ENCODE measurements at regions not wholly inside any gene's neighbourhood (a gene's known extent, or its start where the extent isn't known, plus 50 kb on each side); places are given as distances from the start of the nearest gene placed in this dataset.

DNA sequence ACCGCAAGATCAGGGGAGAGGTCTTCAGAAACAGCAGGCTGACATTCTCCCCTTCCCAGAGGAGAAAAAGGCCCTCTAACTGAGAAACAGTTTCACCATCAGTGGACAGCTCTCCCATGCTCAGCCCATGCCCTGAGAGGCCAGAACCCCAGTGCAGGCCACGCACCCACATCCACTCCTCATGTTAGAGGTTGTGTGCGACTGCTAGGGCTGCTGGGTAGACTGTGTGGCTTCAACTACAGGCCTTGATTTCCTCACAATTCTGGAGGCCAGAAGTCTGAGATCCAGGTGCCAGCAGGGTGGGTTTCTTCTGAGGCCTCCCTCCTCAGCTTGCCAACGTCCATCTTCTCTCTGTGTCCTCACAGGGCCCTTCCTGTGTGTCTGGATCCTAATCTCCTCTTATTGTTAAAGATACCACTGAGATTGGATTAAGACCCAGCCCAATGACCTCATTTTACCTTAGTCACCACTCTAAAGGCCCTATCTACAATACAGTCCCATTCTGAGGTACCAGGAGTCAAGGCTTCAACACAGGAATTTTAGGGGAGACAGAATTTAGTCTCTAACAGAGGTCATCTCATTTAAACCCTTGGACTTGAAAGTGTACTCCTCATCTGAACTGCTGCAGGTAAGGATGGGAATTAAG lies 67.7 kb upstream of the CD93 start (continued):
- TF ChIP-seq ERF (CRISPR knock-in tag; IDR thresholded peaks at IDR 0.05) (no peak), ETV1 (tag; conservative IDR thresholded peaks at IDR 0.05; ENCODE audit: low read depth) (0 out of 2 replicates have a peak, but pooled peaks have one; percentile 26), ARID2 (IDR thresholded peaks at IDR 0.05) (no peak), MAZ (CRISPR knock-in tag; conservative IDR thresholded peaks at IDR 0.05 in 1 of 2, IDR thresholded peaks at IDR 0.05 in 1 of 2) (0 out of 4 replicates have a peak, but pooled peaks of 1 of the 2 experiments have one; percentile 15), DNMT1 (IDR thresholded peaks at IDR 0.05) (no peak), GATAD2B (IDR thresholded peaks at IDR 0.05; ENCODE audit: borderline replicate concordance) (no peak), ZKSCAN8 (CRISPR knock-in tag; IDR thresholded peaks at IDR 0.05) (0 out of 2 replicates have a peak, but pooled peaks have one; percentile 52), MAFK (IDR thresholded peaks at IDR 0.05; ENCODE audit: low read length) (0 out of 2 replicates have a peak, but pooled peaks have one; percentile 14), BMI1 (IDR thresholded peaks at IDR 0.05; ENCODE audit: low read length) (no peak)
- TF ChIP-seq, protein P1, sequence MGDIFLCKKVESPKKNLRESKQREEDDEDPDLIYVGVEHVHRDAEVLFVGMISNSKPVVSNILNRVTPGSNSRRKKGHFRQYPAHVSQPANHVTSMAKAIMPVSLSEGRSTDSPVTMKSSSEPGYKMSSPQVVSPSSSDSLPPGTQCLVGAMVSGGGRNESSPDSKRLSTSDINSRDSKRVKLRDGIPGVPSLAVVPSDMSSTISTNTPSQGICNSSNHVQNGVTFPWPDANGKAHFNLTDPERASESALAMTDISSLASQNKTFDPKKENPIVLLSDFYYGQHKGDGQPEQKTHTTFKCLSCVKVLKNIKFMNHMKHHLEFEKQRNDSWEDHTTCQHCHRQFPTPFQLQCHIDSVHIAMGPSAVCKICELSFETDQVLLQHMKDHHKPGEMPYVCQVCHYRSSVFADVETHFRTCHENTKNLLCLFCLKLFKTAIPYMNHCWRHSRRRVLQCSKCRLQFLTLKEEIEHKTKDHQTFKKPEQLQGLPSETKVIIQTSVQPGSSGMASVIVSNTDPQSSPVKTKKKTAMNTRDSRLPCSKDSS (IDR thresholded peaks at IDR 0.05; ENCODE audit: low read depth, partially characterized antibody): no peak
- TF ChIP-seq, protein P2, sequence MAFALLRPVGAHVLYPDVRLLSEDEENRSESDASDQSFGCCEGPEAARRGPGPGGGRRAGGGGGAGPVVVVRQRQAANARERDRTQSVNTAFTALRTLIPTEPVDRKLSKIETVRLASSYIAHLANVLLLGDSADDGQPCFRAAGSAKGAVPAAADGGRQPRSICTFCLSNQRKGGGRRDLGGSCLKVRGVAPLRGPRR (CRISPR knock-in tag; IDR thresholded peaks at IDR 0.05): no peak
- TF ChIP-seq, protein P3, sequence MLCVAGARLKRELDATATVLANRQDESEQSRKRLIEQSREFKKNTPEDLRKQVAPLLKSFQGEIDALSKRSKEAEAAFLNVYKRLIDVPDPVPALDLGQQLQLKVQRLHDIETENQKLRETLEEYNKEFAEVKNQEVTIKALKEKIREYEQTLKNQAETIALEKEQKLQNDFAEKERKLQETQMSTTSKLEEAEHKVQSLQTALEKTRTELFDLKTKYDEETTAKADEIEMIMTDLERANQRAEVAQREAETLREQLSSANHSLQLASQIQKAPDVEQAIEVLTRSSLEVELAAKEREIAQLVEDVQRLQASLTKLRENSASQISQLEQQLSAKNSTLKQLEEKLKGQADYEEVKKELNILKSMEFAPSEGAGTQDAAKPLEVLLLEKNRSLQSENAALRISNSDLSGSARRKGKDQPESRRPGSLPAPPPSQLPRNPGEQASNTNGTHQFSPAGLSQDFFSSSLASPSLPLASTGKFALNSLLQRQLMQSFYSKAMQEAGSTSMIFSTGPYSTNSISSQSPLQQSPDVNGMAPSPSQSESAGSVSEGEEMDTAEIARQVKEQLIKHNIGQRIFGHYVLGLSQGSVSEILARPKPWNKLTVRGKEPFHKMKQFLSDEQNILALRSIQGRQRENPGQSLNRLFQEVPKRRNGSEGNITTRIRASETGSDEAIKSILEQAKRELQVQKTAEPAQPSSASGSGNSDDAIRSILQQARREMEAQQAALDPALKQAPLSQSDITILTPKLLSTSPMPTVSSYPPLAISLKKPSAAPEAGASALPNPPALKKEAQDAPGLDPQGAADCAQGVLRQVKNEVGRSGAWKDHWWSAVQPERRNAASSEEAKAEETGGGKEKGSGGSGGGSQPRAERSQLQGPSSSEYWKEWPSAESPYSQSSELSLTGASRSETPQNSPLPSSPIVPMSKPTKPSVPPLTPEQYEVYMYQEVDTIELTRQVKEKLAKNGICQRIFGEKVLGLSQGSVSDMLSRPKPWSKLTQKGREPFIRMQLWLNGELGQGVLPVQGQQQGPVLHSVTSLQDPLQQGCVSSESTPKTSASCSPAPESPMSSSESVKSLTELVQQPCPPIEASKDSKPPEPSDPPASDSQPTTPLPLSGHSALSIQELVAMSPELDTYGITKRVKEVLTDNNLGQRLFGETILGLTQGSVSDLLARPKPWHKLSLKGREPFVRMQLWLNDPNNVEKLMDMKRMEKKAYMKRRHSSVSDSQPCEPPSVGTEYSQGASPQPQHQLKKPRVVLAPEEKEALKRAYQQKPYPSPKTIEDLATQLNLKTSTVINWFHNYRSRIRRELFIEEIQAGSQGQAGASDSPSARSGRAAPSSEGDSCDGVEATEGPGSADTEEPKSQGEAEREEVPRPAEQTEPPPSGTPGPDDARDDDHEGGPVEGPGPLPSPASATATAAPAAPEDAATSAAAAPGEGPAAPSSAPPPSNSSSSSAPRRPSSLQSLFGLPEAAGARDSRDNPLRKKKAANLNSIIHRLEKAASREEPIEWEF (CRISPR knock-in tag; IDR thresholded peaks at IDR 0.05): no peak
- TF ChIP-seq, protein P4, sequence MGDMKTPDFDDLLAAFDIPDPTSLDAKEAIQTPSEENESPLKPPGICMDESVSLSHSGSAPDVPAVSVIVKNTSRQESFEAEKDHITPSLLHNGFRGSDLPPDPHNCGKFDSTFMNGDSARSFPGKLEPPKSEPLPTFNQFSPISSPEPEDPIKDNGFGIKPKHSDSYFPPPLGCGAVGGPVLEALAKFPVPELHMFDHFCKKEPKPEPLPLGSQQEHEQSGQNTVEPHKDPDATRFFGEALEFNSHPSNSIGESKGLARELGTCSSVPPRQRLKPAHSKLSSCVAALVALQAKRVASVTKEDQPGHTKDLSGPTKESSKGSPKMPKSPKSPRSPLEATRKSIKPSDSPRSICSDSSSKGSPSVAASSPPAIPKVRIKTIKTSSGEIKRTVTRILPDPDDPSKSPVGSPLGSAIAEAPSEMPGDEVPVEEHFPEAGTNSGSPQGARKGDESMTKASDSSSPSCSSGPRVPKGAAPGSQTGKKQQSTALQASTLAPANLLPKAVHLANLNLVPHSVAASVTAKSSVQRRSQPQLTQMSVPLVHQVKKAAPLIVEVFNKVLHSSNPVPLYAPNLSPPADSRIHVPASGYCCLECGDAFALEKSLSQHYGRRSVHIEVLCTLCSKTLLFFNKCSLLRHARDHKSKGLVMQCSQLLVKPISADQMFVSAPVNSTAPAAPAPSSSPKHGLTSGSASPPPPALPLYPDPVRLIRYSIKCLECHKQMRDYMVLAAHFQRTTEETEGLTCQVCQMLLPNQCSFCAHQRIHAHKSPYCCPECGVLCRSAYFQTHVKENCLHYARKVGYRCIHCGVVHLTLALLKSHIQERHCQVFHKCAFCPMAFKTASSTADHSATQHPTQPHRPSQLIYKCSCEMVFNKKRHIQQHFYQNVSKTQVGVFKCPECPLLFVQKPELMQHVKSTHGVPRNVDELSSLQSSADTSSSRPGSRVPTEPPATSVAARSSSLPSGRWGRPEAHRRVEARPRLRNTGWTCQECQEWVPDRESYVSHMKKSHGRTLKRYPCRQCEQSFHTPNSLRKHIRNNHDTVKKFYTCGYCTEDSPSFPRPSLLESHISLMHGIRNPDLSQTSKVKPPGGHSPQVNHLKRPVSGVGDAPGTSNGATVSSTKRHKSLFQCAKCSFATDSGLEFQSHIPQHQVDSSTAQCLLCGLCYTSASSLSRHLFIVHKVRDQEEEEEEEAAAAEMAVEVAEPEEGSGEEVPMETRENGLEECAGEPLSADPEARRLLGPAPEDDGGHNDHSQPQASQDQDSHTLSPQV (IDR thresholded peaks at IDR 0.05): peak; percentile 82
- TF ChIP-seq, protein P5, sequence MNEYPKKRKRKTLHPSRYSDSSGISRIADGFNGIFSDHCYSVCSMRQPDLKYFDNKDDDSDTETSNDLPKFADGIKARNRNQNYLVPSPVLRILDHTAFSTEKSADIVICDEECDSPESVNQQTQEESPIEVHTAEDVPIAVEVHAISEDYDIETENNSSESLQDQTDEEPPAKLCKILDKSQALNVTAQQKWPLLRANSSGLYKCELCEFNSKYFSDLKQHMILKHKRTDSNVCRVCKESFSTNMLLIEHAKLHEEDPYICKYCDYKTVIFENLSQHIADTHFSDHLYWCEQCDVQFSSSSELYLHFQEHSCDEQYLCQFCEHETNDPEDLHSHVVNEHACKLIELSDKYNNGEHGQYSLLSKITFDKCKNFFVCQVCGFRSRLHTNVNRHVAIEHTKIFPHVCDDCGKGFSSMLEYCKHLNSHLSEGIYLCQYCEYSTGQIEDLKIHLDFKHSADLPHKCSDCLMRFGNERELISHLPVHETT (CRISPR knock-in tag; conservative IDR thresholded peaks at IDR 0.05 in 1 of 2, IDR thresholded peaks at IDR 0.05 in 1 of 2): 0 out of 4 replicates have a peak, but pooled peaks of 1 of the 2 experiments have one; percentile 15
